ENCODE measurements at regions not wholly inside any gene's neighbourhood (a gene's known extent, or its start where the extent isn't known, plus 50 kb on each side); places are given as distances from the start of the nearest gene placed in this dataset.

- TF ChIP-seq SAP30 (IDR thresholded peaks at IDR 0.05; ENCODE audit: insufficient read depth, insufficient replicate concordance, low read length) (no peak), BCL11A (IDR thresholded peaks at IDR 0.05; ENCODE audit: low read depth in 2 of 2, low read length in 2 of 2) (no peak), POU5F1 (IDR thresholded peaks at IDR 0.05; ENCODE audit: low read depth, low read length) (no peak), NRF1 (IDR thresholded peaks at IDR 0.05; ENCODE audit: low read depth, low read length) (no peak), ATF2 (IDR thresholded peaks at IDR 0.05; ENCODE audit: low read length) (no peak), POLR2AphosphoS5 (IDR thresholded peaks at IDR 0.05; ENCODE audit: low read depth, low read length) (no peak), SP1 (IDR thresholded peaks at IDR 0.05; ENCODE audit: low read depth, low read length) (no peak)
Measured at GRCh38 chr1:161421456-161421855, 53.8 kb upstream of the CFAP126 start (continued).

Data from H1 (cell line).